COLO668 (cell line): ENCODE measurements at regions not wholly inside any gene's neighbourhood (a gene's known extent, or its start where the extent isn't known, plus 50 kb on each side); places are given as distances from the start of the nearest gene placed in this dataset.

Experiments used
- DNase-seq: peaks from one replicate; lab custom pipeline; 2025; ENCODE audit not compliant: unreplicated experiment; lab: John Stamatoyannopoulos, UW

DNA sequence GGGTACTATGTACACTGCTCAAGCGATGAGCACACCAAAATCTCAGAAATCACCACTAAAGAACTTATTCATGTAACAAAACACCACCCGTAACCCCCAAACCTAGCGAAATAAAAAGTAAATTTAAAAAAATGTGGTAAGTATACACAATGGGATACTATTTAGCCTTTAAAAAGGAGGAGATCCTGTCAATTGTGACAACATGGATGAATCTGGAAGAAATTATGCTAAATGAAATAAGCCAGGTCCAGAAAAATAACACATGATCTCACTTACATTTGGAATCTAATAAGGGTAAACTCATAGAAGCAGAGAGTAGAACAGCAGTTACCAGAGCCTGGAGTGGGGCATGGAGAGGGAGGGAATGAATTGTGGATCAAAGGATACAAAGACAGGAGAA lies 98.5 kb upstream of the SPATS2L start:
- no peak for DNase-seq

DNA sequence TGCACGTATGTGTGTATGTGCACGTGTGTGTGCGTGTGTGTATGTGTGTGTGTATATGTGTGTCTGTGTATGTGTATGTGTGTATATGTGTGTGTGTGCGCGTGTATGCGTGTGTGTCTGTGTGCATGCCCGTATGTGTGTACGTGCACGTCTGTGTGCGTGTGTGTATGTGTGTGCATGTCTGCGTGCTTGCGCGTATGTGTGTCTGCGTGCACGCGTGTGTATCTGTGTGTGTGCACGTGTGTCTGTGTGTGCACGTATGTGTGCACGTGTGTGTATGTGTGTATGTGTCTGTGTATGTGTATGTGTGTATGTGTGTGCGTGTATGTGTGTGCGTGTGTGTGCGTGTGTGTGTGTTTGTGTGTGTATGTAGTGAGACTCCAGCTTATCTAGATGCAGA lies 97.5 kb upstream of the SPATS2L start:
- DNase-seq: no peak

DNA sequence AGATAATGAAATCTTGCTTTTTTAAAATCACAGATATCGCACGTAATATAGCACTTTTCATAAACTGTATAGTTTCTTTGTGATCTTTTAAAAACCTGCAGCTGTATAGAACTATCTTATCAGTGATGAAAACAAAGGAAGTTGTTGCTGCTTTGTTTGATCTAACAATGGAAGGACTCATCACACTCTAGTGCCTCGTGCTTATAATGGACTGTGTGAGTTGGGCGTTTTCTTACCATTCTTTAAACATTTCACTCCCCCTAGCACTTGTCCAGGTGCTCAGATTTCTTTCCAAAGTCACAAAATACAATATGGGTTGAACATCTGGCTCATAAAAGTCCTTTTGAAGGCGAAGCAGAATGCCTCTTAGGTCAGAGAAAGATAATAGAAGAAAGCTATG lies 94.8 kb upstream of the SPATS2L start:
- DNase-seq: no peak

DNA sequence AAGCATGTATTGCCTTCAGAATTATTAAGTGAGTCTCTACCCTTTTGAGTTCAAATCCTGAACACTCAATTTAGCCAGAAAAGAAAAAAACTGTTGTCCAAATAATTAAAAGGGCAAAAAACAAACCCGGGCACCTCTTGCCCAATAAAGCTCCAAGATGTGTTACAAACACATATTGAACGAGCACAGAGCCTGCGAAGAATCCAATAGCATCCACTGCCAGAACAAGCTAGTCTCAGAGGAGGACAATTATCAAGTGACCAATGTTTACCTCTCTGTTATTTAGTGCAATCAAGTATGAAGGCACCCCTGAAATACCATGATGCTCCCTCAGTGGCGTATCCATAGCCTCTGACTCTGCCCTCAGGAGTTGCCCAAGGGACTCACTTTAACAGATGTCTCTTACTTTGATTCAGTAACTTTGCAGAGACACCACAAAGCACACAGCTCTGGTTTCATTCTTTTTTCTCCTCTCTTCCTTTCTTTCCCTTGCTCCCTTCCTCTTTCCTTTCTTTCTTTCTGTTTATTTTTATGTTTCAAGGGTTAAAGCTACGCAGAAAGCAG lies 93.5 kb upstream of the SPATS2L start:
- no peak for DNase-seq

DNA sequence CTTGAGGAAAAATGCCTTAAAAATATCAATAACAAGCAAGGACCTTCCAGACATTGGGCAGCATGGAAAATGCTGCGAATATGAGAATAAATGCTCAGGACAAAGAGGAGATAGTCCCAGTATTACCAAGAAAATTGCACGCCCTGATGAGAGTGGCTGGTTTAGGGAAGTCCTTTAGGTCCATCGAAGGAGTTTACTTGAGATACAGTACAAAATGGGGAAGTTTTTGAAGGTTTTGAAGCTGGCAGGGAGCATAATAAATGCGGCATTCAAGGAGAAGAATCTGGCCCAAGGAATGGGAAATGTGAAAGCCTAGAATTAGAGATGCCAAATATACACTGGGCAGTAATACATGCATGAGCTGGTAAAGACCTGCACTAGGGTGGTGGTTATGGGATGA lies 90.2 kb upstream of the SPATS2L start:
- no peak for DNase-seq

DNA sequence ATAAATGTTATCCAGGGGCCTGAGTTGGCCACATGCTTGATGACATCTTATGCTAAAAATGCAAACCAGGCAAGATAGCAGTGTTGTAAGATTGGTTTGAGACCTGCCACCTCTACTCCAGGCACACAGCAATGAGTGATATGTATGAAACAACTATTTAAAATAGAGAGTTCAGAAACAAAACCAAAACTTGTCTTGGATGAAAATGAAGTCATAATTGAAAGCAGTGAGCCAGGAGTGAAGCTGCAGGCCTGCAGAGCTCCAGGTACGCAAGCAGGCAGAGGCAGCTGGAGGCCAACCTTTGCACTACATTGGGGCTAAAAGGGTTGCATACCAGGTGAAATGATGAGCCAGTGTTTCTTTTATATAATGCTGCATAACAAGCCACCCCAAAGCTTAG lies 89.2 kb upstream of the SPATS2L start:
- DNase-seq: no peak

DNA sequence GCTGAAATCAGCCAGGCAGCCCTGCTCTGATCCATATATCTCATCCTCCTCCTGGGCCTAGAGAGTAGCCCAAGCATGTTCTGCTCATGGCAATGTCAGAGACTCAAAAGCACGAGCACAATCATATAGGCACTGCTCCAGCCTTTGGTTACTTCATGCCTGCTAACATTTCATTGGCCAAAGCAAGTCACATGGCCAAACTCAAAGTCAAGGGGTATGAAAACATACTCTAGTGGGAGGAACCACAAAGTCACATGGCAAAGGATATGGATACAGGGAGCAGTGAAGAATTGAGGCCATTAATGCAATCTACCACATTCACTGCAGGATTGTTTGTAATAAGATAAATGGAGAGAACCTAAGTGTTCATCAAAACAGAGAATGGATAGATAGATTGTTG lies 87.8 kb upstream of the SPATS2L start:
- no peak for DNase-seq

DNA sequence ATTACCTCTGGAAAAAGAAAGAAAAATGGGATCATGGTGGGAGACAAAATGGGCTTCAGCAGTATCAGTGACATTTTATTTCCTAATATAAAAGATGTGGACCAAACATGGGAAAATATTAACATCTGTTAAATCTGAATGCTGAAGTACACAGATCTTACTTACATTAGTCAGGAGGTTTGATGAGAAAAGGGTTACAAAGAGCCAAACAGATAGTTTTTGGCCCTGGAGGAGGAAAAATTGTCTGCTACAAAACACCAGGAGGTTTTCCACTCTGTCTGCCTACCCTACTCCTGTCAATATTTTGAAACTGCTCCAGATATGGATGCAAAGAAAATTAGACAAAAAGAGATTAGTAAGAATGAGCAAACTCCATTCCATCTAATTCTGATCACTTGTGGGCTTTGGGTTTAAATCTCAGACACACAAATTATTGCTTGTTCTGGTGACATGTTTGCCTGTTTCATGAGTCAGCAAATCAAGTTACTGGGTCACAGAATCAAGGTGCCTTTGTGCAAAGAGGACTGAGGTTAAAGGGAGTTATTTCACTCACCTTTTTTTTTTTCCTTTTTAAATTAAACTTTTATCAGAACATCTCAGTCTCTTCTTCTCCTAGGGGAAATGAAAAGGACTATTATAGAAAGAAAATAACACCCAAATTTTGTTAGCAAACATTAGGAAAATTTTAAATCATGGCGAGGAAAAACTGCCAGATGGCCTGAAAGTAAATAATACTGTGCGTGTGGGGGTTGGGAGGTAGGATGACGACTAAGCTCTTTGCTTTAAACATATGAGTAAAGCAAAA lies 87.0 kb upstream of the SPATS2L start:
- DNase-seq: peak; percentile 17

DNA sequence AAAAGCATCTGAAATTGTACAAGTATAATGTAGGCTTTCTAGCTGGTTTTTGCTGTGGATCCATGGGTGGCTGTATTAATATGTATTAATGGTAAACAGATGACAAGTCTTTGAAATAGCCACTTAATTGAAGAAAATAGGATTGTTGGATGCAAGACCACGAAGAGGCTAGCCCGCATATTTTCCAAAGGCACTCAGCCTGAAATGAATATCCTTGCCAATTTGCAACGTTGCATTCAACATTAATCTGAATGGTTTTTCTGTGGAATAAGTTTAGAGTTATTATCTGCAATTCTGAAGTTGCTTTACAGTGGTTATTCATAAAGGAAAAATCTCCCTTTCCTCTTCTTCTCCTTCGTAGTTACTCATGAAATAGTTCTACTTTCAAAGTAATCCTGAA lies 86.2 kb upstream of the SPATS2L start:
- no peak for DNase-seq

DNA sequence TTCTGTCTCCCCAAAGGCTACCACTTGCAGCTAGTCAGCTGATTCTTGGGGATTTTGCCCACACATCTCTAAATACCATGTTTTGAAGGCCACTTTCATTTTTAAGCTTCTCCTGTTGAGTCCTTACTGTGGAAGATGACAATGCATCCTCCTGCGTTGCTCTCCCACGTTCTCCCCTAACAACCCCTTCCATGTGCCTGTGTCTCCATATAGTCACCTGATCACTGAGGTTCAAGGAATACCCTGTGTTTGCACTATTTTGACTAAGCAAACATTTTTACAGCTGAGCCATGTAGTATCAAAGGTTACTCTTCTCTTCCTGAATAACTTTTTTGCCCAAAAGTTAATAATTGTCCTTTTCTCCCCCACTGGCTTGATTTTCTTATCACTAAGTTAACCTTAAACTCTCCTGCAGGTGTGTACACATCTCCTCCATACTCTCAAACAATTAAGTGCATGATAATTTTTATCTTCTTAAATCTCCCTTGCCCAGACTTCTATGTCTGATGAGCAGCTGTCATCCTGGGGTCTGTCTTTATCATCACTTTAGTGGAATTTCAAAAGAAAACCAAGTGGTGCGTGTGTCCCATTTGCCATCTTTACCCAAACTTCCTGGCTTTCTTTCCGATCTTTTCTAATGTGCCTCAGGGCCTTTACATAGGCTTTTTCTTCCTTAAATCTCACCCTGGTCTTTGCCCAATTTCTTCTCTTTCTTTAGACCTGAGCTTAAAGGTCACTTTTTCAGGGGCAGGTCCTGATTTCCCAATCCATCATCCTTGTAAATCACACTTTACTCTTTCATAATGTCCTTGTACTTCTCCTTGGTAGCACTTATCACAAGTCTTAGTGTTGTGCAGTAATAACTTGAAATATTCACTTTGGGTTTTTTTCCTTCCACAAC lies 85.2 kb upstream of the SPATS2L start:
- no peak for DNase-seq

DNA sequence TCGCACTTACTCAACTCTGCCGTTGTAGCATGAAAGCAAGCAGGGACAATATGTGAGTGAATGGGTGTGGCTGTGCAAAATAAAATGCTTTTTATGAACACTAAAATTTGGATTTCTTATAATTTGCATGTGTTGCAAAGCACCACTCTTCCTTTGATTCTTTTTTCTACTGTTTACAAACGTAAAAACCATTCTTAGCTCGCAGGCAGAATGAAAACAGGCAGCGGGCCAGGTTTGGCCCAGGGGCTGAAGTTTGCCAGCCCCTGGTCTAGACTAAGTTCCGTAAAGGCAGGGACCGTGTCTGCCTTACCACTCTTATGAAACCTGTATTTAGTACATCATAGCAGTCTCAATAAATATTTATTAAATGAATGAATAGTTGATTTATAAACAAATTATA lies 83.7 kb upstream of the SPATS2L start:
- DNase-seq: no peak

DNA sequence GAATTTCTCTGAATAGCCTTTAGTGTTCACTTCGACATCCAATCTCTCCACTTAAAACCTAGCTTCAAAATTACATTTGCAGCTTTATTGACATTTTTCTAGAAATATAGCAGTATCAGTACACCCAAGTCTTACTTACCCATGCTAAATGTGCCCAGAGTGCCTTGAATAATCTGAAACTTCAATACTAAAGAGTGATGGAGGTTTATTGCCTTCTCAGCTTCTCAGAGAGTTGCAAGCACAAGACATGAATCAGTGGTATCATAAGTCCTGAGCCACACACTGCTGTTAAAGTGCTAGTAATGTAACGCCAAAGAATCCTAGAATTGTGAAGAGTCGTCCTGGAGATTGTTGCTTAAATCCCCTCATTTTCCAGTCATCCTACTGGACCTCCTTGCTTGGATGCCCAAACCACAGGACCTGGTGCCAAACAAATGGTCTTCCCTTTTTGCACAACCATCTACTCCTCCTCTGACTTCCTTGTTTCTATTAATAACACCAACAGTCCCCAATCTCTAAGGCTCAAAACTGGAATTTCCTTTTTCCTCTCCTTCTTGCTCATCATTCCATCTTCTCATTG lies 83.2 kb upstream of the SPATS2L start:
- DNase-seq: no peak

DNA sequence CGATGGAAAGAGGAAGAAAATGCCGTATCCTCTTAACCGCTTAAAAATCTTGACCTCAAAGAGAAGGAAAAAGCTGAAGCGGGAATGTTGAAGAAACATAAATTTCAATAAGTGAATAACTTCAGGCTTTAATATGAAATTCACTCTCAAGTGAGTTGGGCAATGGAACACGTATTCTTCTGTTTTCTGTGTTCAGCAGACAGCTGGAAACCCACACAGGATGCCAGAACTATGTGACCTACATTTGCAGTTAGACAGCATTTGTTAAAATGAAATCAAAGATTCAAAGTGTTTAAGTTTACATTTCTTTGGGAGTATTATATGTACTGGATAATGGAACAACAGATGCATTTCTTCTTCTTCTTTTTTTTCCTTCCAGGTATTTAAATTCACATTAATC lies 80.5 kb upstream of the SPATS2L start:
- no peak for DNase-seq

DNA sequence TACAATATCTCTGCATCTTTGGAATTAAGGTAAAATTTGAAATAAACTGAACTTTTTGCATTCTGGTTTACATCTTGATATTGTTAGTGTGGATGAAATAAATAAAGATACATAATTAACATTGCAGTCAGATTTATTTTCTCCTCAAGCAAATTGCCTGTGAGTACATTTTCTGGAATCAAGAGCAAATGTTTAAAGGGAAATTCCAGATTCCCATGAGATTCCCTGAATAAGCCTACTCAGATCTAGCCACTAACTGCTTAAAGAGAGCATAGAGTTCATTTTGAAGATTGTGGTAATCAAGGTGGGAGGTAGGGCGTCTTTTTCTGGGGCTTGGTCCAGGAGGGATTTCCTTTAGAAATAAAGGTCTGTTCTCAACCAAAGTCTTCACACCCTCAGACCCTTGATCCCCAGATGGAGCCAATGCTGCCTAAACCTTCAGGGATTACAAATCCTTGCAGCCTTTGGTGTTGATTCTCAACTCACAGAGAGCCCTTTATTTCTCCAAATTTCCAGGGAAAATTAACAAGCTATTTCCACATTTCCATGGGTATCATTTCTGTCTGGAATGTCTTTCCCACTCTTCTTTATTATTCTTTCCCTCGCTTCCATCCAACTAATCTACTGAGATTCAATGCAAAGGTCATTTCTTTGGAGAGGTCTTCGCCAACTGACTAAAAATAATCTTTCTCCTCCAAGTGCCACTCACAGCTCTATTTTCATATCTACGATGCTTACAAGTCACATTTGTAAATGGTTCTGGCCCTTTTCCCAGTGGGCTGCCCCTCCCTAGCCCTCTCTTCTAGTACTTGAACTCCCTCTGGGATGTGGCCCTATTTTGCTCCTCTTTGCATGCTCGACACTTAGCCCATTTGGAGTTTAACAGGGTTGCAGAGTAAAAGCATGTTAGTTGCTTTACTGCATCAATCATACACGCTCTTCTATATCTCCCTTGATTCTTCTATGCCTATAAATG lies 79.8 kb upstream of the SPATS2L start:
- DNase-seq: no peak

DNA sequence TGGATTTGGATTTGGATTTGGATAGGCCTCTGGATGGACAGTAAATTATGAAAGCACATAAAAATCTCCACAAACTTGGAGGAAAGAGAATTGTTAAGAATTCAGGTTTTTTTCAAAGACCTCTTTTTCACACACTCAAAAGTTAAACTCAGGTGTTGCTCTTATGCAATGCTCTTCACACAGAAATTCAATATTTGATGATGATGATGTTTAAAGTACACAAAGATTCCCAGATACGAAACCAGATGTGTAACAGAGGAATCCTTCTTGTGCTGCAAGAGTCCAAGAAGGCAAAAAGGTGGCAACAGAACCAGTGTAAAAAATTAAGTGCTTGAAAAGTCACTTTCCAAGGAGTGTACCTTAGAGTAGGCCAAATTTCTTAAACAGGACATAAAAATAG lies 75.8 kb upstream of the SPATS2L start:
- DNase-seq: no peak

DNA sequence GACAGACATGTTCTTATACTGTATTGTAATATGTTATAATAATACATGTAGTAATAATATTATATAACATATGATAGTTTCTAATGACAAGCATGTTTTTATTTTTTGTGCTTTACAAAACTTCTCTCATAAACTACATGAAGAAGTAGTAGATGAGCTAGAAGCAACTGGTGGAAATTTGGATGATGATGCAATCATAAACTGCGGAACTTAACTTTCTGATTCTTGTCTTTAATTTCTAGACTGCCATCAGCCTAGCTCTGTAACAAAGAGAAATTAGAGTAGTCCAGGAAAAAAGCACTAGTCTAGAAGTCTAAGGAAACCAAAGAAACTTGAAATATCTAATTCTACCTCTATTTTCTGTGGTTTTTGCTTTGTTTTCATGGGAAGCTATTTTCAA lies 71.0 kb upstream of the SPATS2L start:
- no peak for DNase-seq

DNA sequence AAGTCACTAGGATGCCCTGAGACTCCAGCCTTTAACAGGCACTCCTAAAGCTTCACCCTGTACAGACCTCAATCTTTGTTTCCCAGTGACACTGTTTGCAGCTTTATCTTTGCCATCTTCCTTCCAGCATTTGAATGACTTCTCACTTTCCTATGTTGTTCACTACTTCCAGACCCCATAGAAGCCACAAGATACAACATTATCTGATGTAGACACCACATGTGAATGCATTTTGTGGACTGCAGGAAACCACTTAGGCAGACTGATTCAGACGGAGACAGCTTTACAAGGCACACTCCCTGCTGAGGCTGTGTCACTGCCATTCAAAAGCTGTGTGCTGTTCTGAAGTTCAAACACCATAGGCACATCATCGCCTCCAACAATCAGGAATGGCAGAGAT lies 67.3 kb upstream of the SPATS2L start:
- no peak for DNase-seq

DNA sequence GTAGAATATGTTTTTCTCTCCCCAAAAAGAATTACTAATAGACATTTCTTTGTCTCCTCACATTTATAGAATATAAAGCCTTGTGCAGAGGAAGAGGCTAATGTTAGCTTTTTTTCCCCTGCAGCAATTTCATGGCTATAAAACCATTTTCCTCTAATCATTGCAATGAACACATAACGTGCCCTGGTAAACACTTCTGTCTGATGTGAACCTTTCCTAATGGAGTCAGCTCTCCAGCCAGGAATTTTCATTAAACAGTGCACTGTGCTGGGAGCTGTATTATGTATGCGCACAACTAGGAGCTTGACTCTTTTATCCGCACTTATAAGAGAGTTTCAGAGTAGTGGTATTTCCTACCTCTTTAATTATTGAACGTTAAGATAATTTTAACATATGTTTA lies 63.9 kb upstream of the SPATS2L start:
- no peak for DNase-seq

DNA sequence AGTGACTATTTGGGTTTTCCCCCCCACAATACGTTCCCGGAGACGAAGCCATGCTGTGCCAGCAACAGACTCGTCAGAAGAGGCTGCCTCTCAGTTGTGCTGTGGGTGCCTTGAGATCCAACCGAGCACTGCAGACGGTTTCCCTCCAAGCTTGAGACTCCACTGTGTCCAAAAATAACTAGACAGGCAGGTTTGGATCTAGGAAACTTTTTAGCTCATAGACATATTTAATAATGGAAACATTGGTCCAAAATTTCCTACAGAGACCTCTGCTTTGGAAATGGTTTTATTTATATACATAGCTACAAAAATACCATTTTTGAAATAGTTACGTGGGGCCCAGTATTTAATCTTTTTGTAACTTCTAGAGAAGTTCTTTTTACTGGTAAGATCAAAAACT lies 63.1 kb upstream of the SPATS2L start:
- DNase-seq: no peak

DNA sequence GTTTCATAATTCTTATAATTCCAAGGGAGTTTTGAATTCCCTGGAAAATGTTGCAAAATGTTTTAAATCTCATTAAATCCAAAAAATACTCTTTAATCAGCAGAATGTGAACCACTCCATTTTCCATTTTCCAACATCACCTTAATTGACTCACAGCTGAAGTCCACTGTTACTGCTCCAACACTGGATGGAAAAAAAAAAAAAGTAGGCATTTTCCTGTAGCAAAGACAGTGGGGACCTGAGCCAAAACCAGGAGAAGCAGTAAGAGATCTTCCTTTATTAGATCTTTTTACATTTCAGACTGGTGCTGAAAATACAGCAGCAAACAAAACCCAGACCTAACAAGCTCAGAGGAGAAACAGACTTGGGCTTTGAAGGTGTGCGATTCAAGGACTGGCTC lies 62.4 kb upstream of the SPATS2L start:
- DNase-seq: no peak

DNA sequence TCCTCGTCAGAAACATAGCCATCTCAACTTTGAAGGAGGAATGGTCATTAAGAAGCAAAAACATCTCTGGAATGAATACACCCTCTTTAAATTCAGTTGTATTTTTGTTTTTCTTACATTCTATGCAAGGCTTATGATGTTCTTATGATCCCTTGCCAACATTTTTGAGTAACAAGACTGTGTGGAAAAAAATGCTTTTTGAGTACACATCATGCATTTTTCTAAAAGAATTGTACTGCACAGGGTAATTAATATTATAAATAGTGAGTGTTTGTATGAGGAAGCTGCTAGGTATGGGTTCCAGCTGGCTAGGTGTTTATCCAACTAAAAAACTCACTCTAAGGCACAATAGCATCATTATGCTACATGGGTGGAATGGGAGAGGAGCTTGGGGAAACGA lies 59.0 kb upstream of the SPATS2L start:
- DNase-seq: no peak
